GM23338 (cell line): ENCODE measurements at regions not wholly inside any gene's neighbourhood (a gene's known extent, or its start where the extent isn't known, plus 50 kb on each side); places are given as distances from the start of the nearest gene placed in this dataset.

Experiments used
- ATAC-seq: fragments of 200-7000 bp; cut with Tn5 transposase; 3 replicates; pipeline ENCODE4 v1.9.1; 2020
- DNase-seq: peaks from one replicate; pipeline ENCODE4 v3.0.0-alpha.2; 2015; ENCODE audit warnings: low spot score
- H2AFZ ChIP-seq: fragments of 200-600 bp; sonication (generic); 2 replicates; pipeline ENCODE4 v1.8.0; 2016; ENCODE audit warnings: antibody characterized with exemption, mild to moderate bottlenecking, moderate library complexity
- H3F3A ChIP-seq: fragments of 200-600 bp; sonication (generic); replicated peaks from 2 replicates; pipeline ENCODE4 v1.8.0; 2017; ENCODE audit warnings: antibody characterized with exemption, mixed run types, low read depth
- H3K27ac ChIP-seq: fragments of 200-600 bp; sonication (generic); 2 replicates; pipeline ENCODE4 v1.6.1; 2016; ENCODE audit warnings: low read depth
- H3K27me3 ChIP-seq: fragments of 200-600 bp; sonication (generic); 2 replicates; pipeline ENCODE4 v1.8.0; 2016; ENCODE audit warnings: mild to moderate bottlenecking, mixed run types, moderate library complexity; ENCODE audit not compliant: insufficient read depth
- H3K36me3 ChIP-seq: fragments of 200-600 bp; sonication (generic); 2 replicates; pipeline ENCODE4 v1.8.0; 2016; ENCODE audit warnings: mild to moderate bottlenecking; ENCODE audit not compliant: insufficient read depth
- H3K4me1 ChIP-seq: fragments of 200-600 bp; sonication (generic); 2 replicates; pipeline ENCODE4 v1.8.0; 2016; ENCODE audit warnings: mild to moderate bottlenecking, moderate library complexity; ENCODE audit not compliant: insufficient read depth
- H3K4me2 ChIP-seq: fragments of 200-600 bp; sonication (generic); 2 replicates; pipeline ENCODE4 v1.7.1; 2017; ENCODE audit warnings: mixed run types
- H3K4me3 ChIP-seq: fragments of 200-600 bp; sonication (generic); 2 replicates; pipeline ENCODE4 v1.6.1; 2016; ENCODE audit warnings: mixed run types
- H3K79me2 ChIP-seq: fragments of 200-600 bp; sonication (generic); replicated peaks from 2 replicates; pipeline ENCODE4 v1.8.0; 2017; ENCODE audit warnings: mild to moderate bottlenecking; ENCODE audit not compliant: insufficient read depth
- H3K9me2 ChIP-seq: fragments of 200-600 bp; sonication (generic); 2 replicates; pipeline ENCODE4 v1.8.0; 2017; ENCODE audit not compliant: insufficient read depth
- H4K20me1 ChIP-seq: fragments of 200-600 bp; sonication (generic); replicated peaks from 2 replicates; pipeline ENCODE4 v1.8.0; 2017; ENCODE audit warnings: mild to moderate bottlenecking; ENCODE audit not compliant: insufficient read depth
- H3K27ac Mint-ChIP-seq: 2 replicates; pipeline ENCODE4 v1.8.0; 2020; ENCODE audit warnings: inconsistent platforms, mild to moderate bottlenecking, moderate library complexity, mixed read lengths
- H3K27me3 Mint-ChIP-seq: 3 replicates; pipeline ENCODE4 v1.8.0; 2022; ENCODE audit warnings: low read depth, mild to moderate bottlenecking, moderate library complexity, mixed read lengths, inconsistent platforms; ENCODE audit not compliant: insufficient read depth, poor library complexity
- H3K36me3 Mint-ChIP-seq: 3 replicates; pipeline ENCODE4 v1.8.0; 2021; ENCODE audit warnings: low read depth, mild to moderate bottlenecking, inconsistent platforms, moderate library complexity, mixed read lengths
- H3K4me1 Mint-ChIP-seq: 3 replicates; pipeline ENCODE4 v1.8.0; 2020; ENCODE audit warnings: mild to moderate bottlenecking, inconsistent platforms, mixed read lengths
- H3K4me3 Mint-ChIP-seq: 3 replicates; pipeline ENCODE4 v1.8.0; 2021; ENCODE audit warnings: moderate library complexity, mild to moderate bottlenecking, inconsistent platforms, mixed read lengths
- H3K9me3 Mint-ChIP-seq: 3 replicates; pipeline ENCODE4 v1.8.0; 2020; ENCODE audit warnings: moderate library complexity, mild to moderate bottlenecking, inconsistent platforms, mixed read lengths
- CREB1 ChIP-seq: fragments of 250-450 bp; sonication (Bioruptor Pico); IDR thresholded peaks from 2 replicates; pipeline ENCODE4 v1.5.0; 2020; ENCODE audit warnings: low read depth, mild to moderate bottlenecking, moderate library complexity
- EZH2 ChIP-seq: fragments of 200-600 bp; sonication (generic); IDR thresholded peaks from one replicate; pipeline ENCODE4 v1.8.0; 2017; ENCODE audit warnings: antibody characterized with exemption, mild to moderate bottlenecking, low read depth; ENCODE audit not compliant: unreplicated experiment
- EZH2phosphoT487 ChIP-seq: fragments of 200-600 bp; sonication (generic); IDR thresholded peaks from one replicate; pipeline ENCODE4 v1.8.1; 2018; ENCODE audit warnings: antibody characterized with exemption; ENCODE audit not compliant: unreplicated experiment
- NANOG ChIP-seq: IDR thresholded peaks from 2 replicates; pipeline ENCODE4 v1.6.1; 2016; ENCODE audit warnings: antibody characterized with exemption, borderline replicate concordance
- ZNF114 ChIP-seq: fragments of 250-450 bp; sonication (Bioruptor Pico); IDR thresholded peaks from 2 replicates; pipeline ENCODE4 v1.5.0; 2020; ENCODE audit warnings: mild to moderate bottlenecking, moderate library complexity
- ZNF331 ChIP-seq: fragments of 250-450 bp; sonication (Bioruptor Pico); IDR thresholded peaks from 2 replicates; pipeline ENCODE4 v1.5.0; 2020; ENCODE audit warnings: low read depth, mild to moderate bottlenecking, moderate library complexity
- ZNF462 ChIP-seq: fragments of 250-450 bp; sonication (Bioruptor Pico); IDR thresholded peaks from 2 replicates; pipeline ENCODE4 v1.5.0; 2020; ENCODE audit warnings: mild to moderate bottlenecking, moderate library complexity

- TF ChIP-seq ZNF462 (CRISPR knock-in tag): no peak
- no peak for TF ChIP-seq EZH2
- no peak for TF ChIP-seq ZNF331 (CRISPR knock-in tag)
Measured at GRCh38 chr21:32955311-32956060, 70.2 kb upstream of the OLIG2 start (continued).

GRCh38 chr21:32956061-32956656 lies 69.6 kb upstream of the OLIG2 start:
- H3K36me3 ChIP-seq: no peaks in the 10 kb centered on the region
- Mint-ChIP-seq H3K27ac (no peak overlapping the region), H3K36me3 (no peaks in the 10 kb centered on the region), H3K4me3 (no peak overlapping the region), H3K27me3 (no peaks in the 10 kb centered on the region), H3K9me3 (peaks cover 1% of the 10 kb centered on the region; the same call in 1 of the 3 replicates), H3K4me1 (peaks cover 59% of the 10 kb centered on the region)
- H3K4me1 ChIP-seq: peaks cover 50% of the 10 kb centered on the region
- ATAC-seq (no peak), DNase-seq (no peak)
- no peaks in the 10 kb centered on the region for H3K9me2 ChIP-seq
- H4K20me1 ChIP-seq: no peaks in the 10 kb centered on the region
- no peak overlapping the region for H3K4me3 ChIP-seq
- H3K79me2 ChIP-seq: no peaks in the 10 kb centered on the region
- H3K27ac ChIP-seq: no peak overlapping the region
- no peaks in the 10 kb centered on the region for H3K27me3 ChIP-seq
- peak overlapping the region; percentile 84 for H2AFZ ChIP-seq
- no peaks in the 10 kb centered on the region for H3F3A ChIP-seq
- H3K4me2 ChIP-seq: no peak overlapping the region
- TF ChIP-seq ZNF462 (CRISPR knock-in tag) (no peak), ZNF331 (CRISPR knock-in tag) (no peak), CREB1 (no peak), EZH2phosphoT487 (no peak), ZNF114 (CRISPR knock-in tag) (no peak), NANOG (no peak)
